ENCODE measurements at regions not wholly inside any gene's neighbourhood (a gene's known extent, or its start where the extent isn't known, plus 50 kb on each side); places are given as distances from the start of the nearest gene placed in this dataset.
A peak's percentile ranks its signal among the peaks of the same experiment; 100 is the strongest.

- DNase-seq: peak; percentile 2
These were observed 915.6 kb upstream of the NEGR1 start for GRCh38 chr1:73197972-73198371.

- DNase-seq: no peak
These were observed 912.6 kb upstream of the NEGR1 start for GRCh38 chr1:73194965-73195364.

GRCh38 chr1:73183581-73183980 lies 901.2 kb upstream of the NEGR1 start:
- peak; percentile 7 for DNase-seq

GRCh38 chr1:73181190-73181540 lies 898.8 kb upstream of the NEGR1 start:
- DNase-seq: no peak

- no peak for DNase-seq
These were observed 898.3 kb upstream of the NEGR1 start for GRCh38 chr1:73180397-73181189.

- DNase-seq: peak; percentile 2
These were observed 894.6 kb upstream of the NEGR1 start for GRCh38 chr1:73176902-73177301.

GRCh38 chr1:73167009-73167657 lies 884.8 kb upstream of the NEGR1 start:
- no peak for DNase-seq

- DNase-seq: peak; percentile 7
These were observed 880.2 kb upstream of the NEGR1 start for GRCh38 chr1:73162564-73162963.

GRCh38 chr1:73161418-73161817 lies 879.1 kb upstream of the NEGR1 start:
- DNase-seq: peak; percentile 6

GRCh38 chr1:73160759-73161158 lies 878.4 kb upstream of the NEGR1 start:
- no peak for DNase-seq

- no peak for DNase-seq
These were observed 862.0 kb upstream of the NEGR1 start for GRCh38 chr1:73144311-73144710.

GRCh38 chr1:73136975-73137374 lies 854.6 kb upstream of the NEGR1 start:
- DNase-seq: no peak

GRCh38 chr1:73106931-73107330 lies 824.6 kb upstream of the NEGR1 start:
- DNase-seq: no peak

- no peak for DNase-seq
These were observed 823.4 kb upstream of the NEGR1 start for GRCh38 chr1:73105755-73106154.

GRCh38 chr1:73104749-73105148 lies 822.4 kb upstream of the NEGR1 start:
- no peak for DNase-seq

GRCh38 chr1:73100216-73100615 lies 817.9 kb upstream of the NEGR1 start:
- DNase-seq: peak; percentile 15

- DNase-seq: peak; percentile 22
These were observed 815.6 kb upstream of the NEGR1 start for GRCh38 chr1:73097917-73098316.

- peak; percentile 84 for DNase-seq
These were observed 814.5 kb upstream of the NEGR1 start for GRCh38 chr1:73096841-73097240.

- DNase-seq: no peak
These were observed 810.0 kb upstream of the NEGR1 start for GRCh38 chr1:73092383-73092782.

- DNase-seq: peak; percentile 20
These were observed 784.5 kb upstream of the NEGR1 start for GRCh38 chr1:73066866-73067265.

- DNase-seq: peak; percentile 94
These were observed 783.2 kb upstream of the NEGR1 start for GRCh38 chr1:73065339-73066041.

- DNase-seq: no peak
These were observed 774.5 kb upstream of the NEGR1 start for GRCh38 chr1:73056826-73057225.

- peak; percentile 8 for DNase-seq
These were observed 762.1 kb upstream of the NEGR1 start for GRCh38 chr1:73044241-73045036.

Data from NCI-H69 (cell line).